GM19043 (cell line): ENCODE measurements at regions not wholly inside any gene's neighbourhood (a gene's known extent, or its start where the extent isn't known, plus 50 kb on each side); places are given as distances from the start of the nearest gene placed in this dataset.
"Not testable (repeated sequence)": the region's sequence is repeated elsewhere in the genome, so short reads cannot be mapped to it uniquely, and the experiment has no call there.

Experiments used
- ATAC-seq: cut with Tn5 transposase; IDR thresholded peaks from one replicate; pipeline ENCODE4 v1.9.1; 2021; ENCODE audit warnings: low read depth; ENCODE audit not compliant: unreplicated experiment

GRCh38 chr6:80540700-80541099, 434.2 kb downstream of the BCKDHB start:
- no peak for ATAC-seq

GRCh38 chr6:80537118-80537972, 430.9 kb downstream of the BCKDHB start:
- ATAC-seq: no peak

GRCh38 chr6:80535914-80536565, 429.6 kb downstream of the BCKDHB start:
- ATAC-seq: no peak

- no peak for ATAC-seq
These were observed 425.5 kb downstream of the BCKDHB start for GRCh38 chr6:80531681-80532619.

- no peak for ATAC-seq
These were observed 423.6 kb downstream of the BCKDHB start for GRCh38 chr6:80530103-80530502.

GRCh38 chr6:80528115-80528514, 421.6 kb downstream of the BCKDHB start:
- no peak for ATAC-seq

- ATAC-seq: no peak
These were observed 421.1 kb downstream of the BCKDHB start for GRCh38 chr6:80527552-80528052.

GRCh38 chr6:80523531-80523997, 417.1 kb downstream of the BCKDHB start:
- no peak for ATAC-seq

- ATAC-seq: no peak
These were observed 416.5 kb downstream of the BCKDHB start for GRCh38 chr6:80523010-80523409.

- no peak for ATAC-seq
These were observed 416.1 kb downstream of the BCKDHB start for GRCh38 chr6:80522576-80522975.

GRCh38 chr6:80519811-80520594, 413.5 kb downstream of the BCKDHB start:
- no peak for ATAC-seq

- no peak for ATAC-seq
These were observed 411.1 kb downstream of the BCKDHB start for GRCh38 chr6:80517525-80517924.

GRCh38 chr6:80510521-80510920, 404.1 kb downstream of the BCKDHB start:
- ATAC-seq: not testable (repeated sequence)

- no peak for ATAC-seq
These were observed 402.6 kb downstream of the BCKDHB start for GRCh38 chr6:80508885-80509630.

- ATAC-seq: no peak
These were observed 398.4 kb downstream of the BCKDHB start for GRCh38 chr6:80504882-80505281.

GRCh38 chr6:80503660-80504059, 397.2 kb downstream of the BCKDHB start:
- no peak for ATAC-seq

GRCh38 chr6:80502871-80503270, 396.4 kb downstream of the BCKDHB start:
- ATAC-seq: no peak

- ATAC-seq: no peak
These were observed 395.2 kb downstream of the BCKDHB start for GRCh38 chr6:80501636-80502035.
